ENCODE measurements at regions not wholly inside any gene's neighbourhood (a gene's known extent, or its start where the extent isn't known, plus 50 kb on each side); places are given as distances from the start of the nearest gene placed in this dataset.

GRCh38 chr17:22506861-22507260 is 814.5 kb downstream of the KCNJ18 start:
- Histone ChIP-seq H3K36me3 (ENCODE audit: insufficient read depth, insufficient read length, low read length) (no peaks in the 10 kb centered on the region), H3K4me1 (ENCODE audit: insufficient read depth, insufficient read length) (no peaks in the 10 kb centered on the region), H3K4me3 (ENCODE audit: insufficient read length, low read depth) (no peak overlapping the region), H3K27me3 (ENCODE audit: insufficient read depth, insufficient read length) (no peaks in the 10 kb centered on the region), H3K9ac (ENCODE audit: insufficient read length, low read depth) (no peak overlapping the region), H3K9me3 (ENCODE audit: insufficient read depth, low read length) (no peaks in the 10 kb centered on the region)
- TF ChIP-seq ZNF274 (IDR thresholded peaks at IDR 0.05; ENCODE audit: low read depth, low read length): no peak
- no peak for TF ChIP-seq SUZ12 (IDR thresholded peaks at IDR 0.05; ENCODE audit: extremely low read depth, insufficient read depth, insufficient read length)
- TF ChIP-seq YY1 (IDR thresholded peaks at IDR 0.05; ENCODE audit: insufficient read depth, insufficient read length): no peak
- DNase-seq (ENCODE audit: low read depth, low spot score): no peak

GRCh38 chr17:22507823-22508222 is 815.5 kb downstream of the KCNJ18 start:
- no peaks in the 10 kb centered on the region for H3K4me1 ChIP-seq (ENCODE audit: insufficient read depth, insufficient read length)
- no peaks in the 10 kb centered on the region for H3K27me3 ChIP-seq (ENCODE audit: insufficient read depth, insufficient read length)
- no peak overlapping the region for H3K4me3 ChIP-seq (ENCODE audit: insufficient read length, low read depth)
- peak; percentile 40 for DNase-seq (ENCODE audit: low read depth, low spot score)
- H3K9me3 ChIP-seq (ENCODE audit: insufficient read depth, low read length): no peaks in the 10 kb centered on the region
- TF ChIP-seq YY1 (IDR thresholded peaks at IDR 0.05; ENCODE audit: insufficient read depth, insufficient read length) (no peak), SUZ12 (IDR thresholded peaks at IDR 0.05; ENCODE audit: extremely low read depth, insufficient read depth, insufficient read length) (no peak), ZNF274 (IDR thresholded peaks at IDR 0.05; ENCODE audit: low read depth, low read length) (no peak)
- H3K9ac ChIP-seq (ENCODE audit: insufficient read length, low read depth): no peak overlapping the region
- no peaks in the 10 kb centered on the region for H3K36me3 ChIP-seq (ENCODE audit: insufficient read depth, insufficient read length, low read length)

GRCh38 chr17:22510504-22510903 is 818.2 kb downstream of the KCNJ18 start:
- no peaks in the 10 kb centered on the region for H3K4me1 ChIP-seq (ENCODE audit: insufficient read depth, insufficient read length)
- no peaks in the 10 kb centered on the region for H3K9me3 ChIP-seq (ENCODE audit: insufficient read depth, low read length)
- no peak overlapping the region for H3K4me3 ChIP-seq (ENCODE audit: insufficient read length, low read depth)
- H3K36me3 ChIP-seq (ENCODE audit: insufficient read depth, insufficient read length, low read length): no peaks in the 10 kb centered on the region
- no peaks in the 10 kb centered on the region for H3K27me3 ChIP-seq (ENCODE audit: insufficient read depth, insufficient read length)
- DNase-seq (ENCODE audit: low read depth, low spot score): no peak
- TF ChIP-seq SUZ12 (IDR thresholded peaks at IDR 0.05; ENCODE audit: extremely low read depth, insufficient read depth, insufficient read length) (no peak), YY1 (IDR thresholded peaks at IDR 0.05; ENCODE audit: insufficient read depth, insufficient read length) (no peak), ZNF274 (IDR thresholded peaks at IDR 0.05; ENCODE audit: low read depth, low read length) (no peak)
- H3K9ac ChIP-seq (ENCODE audit: insufficient read length, low read depth): no peak overlapping the region

- Histone ChIP-seq H3K4me1 (ENCODE audit: insufficient read depth, insufficient read length) (no peaks in the 10 kb centered on the region), H3K36me3 (ENCODE audit: insufficient read depth, insufficient read length, low read length) (no peaks in the 10 kb centered on the region), H3K27me3 (ENCODE audit: insufficient read depth, insufficient read length) (no peaks in the 10 kb centered on the region), H3K9me3 (ENCODE audit: insufficient read depth, low read length) (no peaks in the 10 kb centered on the region), H3K4me3 (ENCODE audit: insufficient read length, low read depth) (no peak overlapping the region), H3K9ac (ENCODE audit: insufficient read length, low read depth) (no peak overlapping the region)
- TF ChIP-seq SUZ12 (IDR thresholded peaks at IDR 0.05; ENCODE audit: extremely low read depth, insufficient read depth, insufficient read length): no peak
- no peak for TF ChIP-seq YY1 (IDR thresholded peaks at IDR 0.05; ENCODE audit: insufficient read depth, insufficient read length)
- no peak for TF ChIP-seq ZNF274 (IDR thresholded peaks at IDR 0.05; ENCODE audit: low read depth, low read length)
- DNase-seq (ENCODE audit: low read depth, low spot score): no peak
Measured at GRCh38 chr17:22511431-22511830, 819.1 kb downstream of the KCNJ18 start.

- TF ChIP-seq SUZ12 (IDR thresholded peaks at IDR 0.05; ENCODE audit: extremely low read depth, insufficient read depth, insufficient read length) (no peak), ZNF274 (IDR thresholded peaks at IDR 0.05; ENCODE audit: low read depth, low read length) (no peak), YY1 (IDR thresholded peaks at IDR 0.05; ENCODE audit: insufficient read depth, insufficient read length) (no peak)
- Histone ChIP-seq H3K4me3 (ENCODE audit: insufficient read length, low read depth) (no peak overlapping the region), H3K9me3 (ENCODE audit: insufficient read depth, low read length) (no peaks in the 10 kb centered on the region), H3K4me1 (ENCODE audit: insufficient read depth, insufficient read length) (no peaks in the 10 kb centered on the region), H3K9ac (ENCODE audit: insufficient read length, low read depth) (no peak overlapping the region), H3K27me3 (ENCODE audit: insufficient read depth, insufficient read length) (no peaks in the 10 kb centered on the region), H3K36me3 (ENCODE audit: insufficient read depth, insufficient read length, low read length) (no peaks in the 10 kb centered on the region)
- DNase-seq (ENCODE audit: low read depth, low spot score): no peak
Measured at GRCh38 chr17:22512057-22512456, 819.7 kb downstream of the KCNJ18 start.

GRCh38 chr17:22512506-22512905 is 820.2 kb downstream of the KCNJ18 start:
- no peak for DNase-seq (ENCODE audit: low read depth, low spot score)
- no peaks in the 10 kb centered on the region for H3K9me3 ChIP-seq (ENCODE audit: insufficient read depth, low read length)
- no peaks in the 10 kb centered on the region for H3K4me1 ChIP-seq (ENCODE audit: insufficient read depth, insufficient read length)
- H3K9ac ChIP-seq (ENCODE audit: insufficient read length, low read depth): no peak overlapping the region
- no peaks in the 10 kb centered on the region for H3K27me3 ChIP-seq (ENCODE audit: insufficient read depth, insufficient read length)
- H3K36me3 ChIP-seq (ENCODE audit: insufficient read depth, insufficient read length, low read length): no peaks in the 10 kb centered on the region
- no peak for TF ChIP-seq SUZ12 (IDR thresholded peaks at IDR 0.05; ENCODE audit: extremely low read depth, insufficient read depth, insufficient read length)
- no peak for TF ChIP-seq YY1 (IDR thresholded peaks at IDR 0.05; ENCODE audit: insufficient read depth, insufficient read length)
- no peak for TF ChIP-seq ZNF274 (IDR thresholded peaks at IDR 0.05; ENCODE audit: low read depth, low read length)
- H3K4me3 ChIP-seq (ENCODE audit: insufficient read length, low read depth): no peak overlapping the region

GRCh38 chr17:22512997-22513538 is 820.7 kb downstream of the KCNJ18 start:
- H3K27me3 ChIP-seq (ENCODE audit: insufficient read depth, insufficient read length): no peaks in the 10 kb centered on the region
- H3K9me3 ChIP-seq (ENCODE audit: insufficient read depth, low read length): no peaks in the 10 kb centered on the region
- H3K4me3 ChIP-seq (ENCODE audit: insufficient read length, low read depth): no peak overlapping the region
- H3K36me3 ChIP-seq (ENCODE audit: insufficient read depth, insufficient read length, low read length): no peaks in the 10 kb centered on the region
- H3K4me1 ChIP-seq (ENCODE audit: insufficient read depth, insufficient read length): no peaks in the 10 kb centered on the region
- H3K9ac ChIP-seq (ENCODE audit: insufficient read length, low read depth): no peak overlapping the region
- TF ChIP-seq YY1 (IDR thresholded peaks at IDR 0.05; ENCODE audit: insufficient read depth, insufficient read length): no peak
- no peak for TF ChIP-seq SUZ12 (IDR thresholded peaks at IDR 0.05; ENCODE audit: extremely low read depth, insufficient read depth, insufficient read length)
- no peak for TF ChIP-seq ZNF274 (IDR thresholded peaks at IDR 0.05; ENCODE audit: low read depth, low read length)
- DNase-seq (ENCODE audit: low read depth, low spot score): no peak

Measured in NT2/D1 (cell line).